ENCODE measurements at regions not wholly inside any gene's neighbourhood (a gene's known extent, or its start where the extent isn't known, plus 50 kb on each side); places are given as distances from the start of the nearest gene placed in this dataset.

- TF ChIP-seq YY1 (IDR thresholded peaks at IDR 0.05; ENCODE audit: insufficient read depth, insufficient read length) (no peak), ZNF274 (IDR thresholded peaks at IDR 0.05; ENCODE audit: low read depth, low read length) (no peak)
These were observed 403.5 kb downstream of the ARL4A start for GRCh38 chr7:13090959-13091358.
